WTC11 (cell line): ENCODE measurements at regions not wholly inside any gene's neighbourhood (a gene's known extent, or its start where the extent isn't known, plus 50 kb on each side); places are given as distances from the start of the nearest gene placed in this dataset.

Experiments used
- ATAC-seq: fragments of 200-7000 bp; cut with Tn5 transposase; 2 replicates; pipeline ENCODE4 v1.10.0; 2021; ENCODE audit warnings: mild to moderate bottlenecking, moderate library complexity
- CTCF ChIA-PET: fragments of 300-600 bp; sonication (Branson Sonifier 250); formaldehyde crosslinking; loops from one replicate; lab custom pipeline; 2021; ENCODE audit warnings: antibody characterized with exemption; lab: Charles Lee
- POLR2A ChIA-PET: fragments of 350-600 bp; sonication (Branson Sonifier 250); formaldehyde crosslinking; loops from one replicate; lab custom pipeline; 2021; ENCODE audit warnings: antibody characterized with exemption; lab: Charles Lee
- DNase-seq: peaks from one replicate; pipeline ENCODE4 v3.0.0; 2021; ENCODE audit warnings: low spot score
- H3K27ac Mint-ChIP-seq: 2 replicates; pipeline ENCODE4 v1.8.0; 2021; ENCODE audit warnings: mixed read lengths
- H3K27me3 Mint-ChIP-seq: 2 replicates; pipeline ENCODE4 v1.8.0; 2021; ENCODE audit warnings: low read depth, mild to moderate bottlenecking, moderate library complexity, mixed read lengths
- H3K36me3 Mint-ChIP-seq: 2 replicates; pipeline ENCODE4 v1.8.0; 2021; ENCODE audit warnings: mixed read lengths
- H3K4me1 Mint-ChIP-seq: 2 replicates; pipeline ENCODE4 v1.8.0; 2022; ENCODE audit warnings: mixed read lengths
- H3K4me3 Mint-ChIP-seq: 2 replicates; pipeline ENCODE4 v1.8.0; 2021; ENCODE audit warnings: mild to moderate bottlenecking, moderate library complexity, mixed read lengths
- H3K9me3 Mint-ChIP-seq: 2 replicates; pipeline ENCODE4 v1.8.0; 2021; ENCODE audit warnings: mixed read lengths
- AR ChIP-seq: fragments of 250-450 bp; sonication (Bioruptor Pico); IDR thresholded peaks from 2 replicates; pipeline ENCODE4 v1.9.0; 2021; ENCODE audit warnings: mild to moderate bottlenecking
- CTCF ChIP-seq: fragments of 200-600 bp; IDR thresholded peaks from 2 replicates; pipeline ENCODE4 v1.8.0; 2022; ENCODE audit warnings: antibody characterized with exemption
- ESRRA ChIP-seq: sonication (generic); formaldehyde crosslinking; IDR thresholded peaks from 2 replicates; pipeline ENCODE4 v1.8.1; 2022; ENCODE audit warnings: mild to moderate bottlenecking, missing genetic modification reagents, borderline replicate concordance
- GRHL2 ChIP-seq: fragments of 250-450 bp; sonication (Bioruptor Pico); IDR thresholded peaks from 2 replicates; pipeline ENCODE4 v1.8.0; 2022; ENCODE audit warnings: mild to moderate bottlenecking, moderate library complexity; ENCODE audit not compliant: insufficient replicate concordance, severe bottlenecking
- JUN ChIP-seq: sonication (generic); formaldehyde crosslinking; IDR thresholded peaks from 2 replicates; pipeline ENCODE4 v1.8.0; 2023; ENCODE audit warnings: mild to moderate bottlenecking, missing genetic modification reagents
- PRDM15 ChIP-seq: sonication (generic); formaldehyde crosslinking; IDR thresholded peaks from 2 replicates; pipeline ENCODE4 v1.8.0; 2022; ENCODE audit warnings: missing genetic modification reagents
- SP1 ChIP-seq: sonication (generic); formaldehyde crosslinking; conservative IDR thresholded peaks from 2 replicates; pipeline ENCODE4 v1.8.1; 2022; ENCODE audit warnings: missing genetic modification reagents
- STAT6 ChIP-seq: sonication (generic); formaldehyde crosslinking; conservative IDR thresholded peaks from 2 replicates; pipeline ENCODE4 v1.8.1; 2023; ENCODE audit warnings: mild to moderate bottlenecking, low read depth, missing genetic modification reagents, moderate library complexity
- ZMAT4 ChIP-seq: fragments of 250-450 bp; sonication (Bioruptor Pico); IDR thresholded peaks from 2 replicates; pipeline ENCODE4 v1.9.0; 2021; ENCODE audit warnings: mild to moderate bottlenecking
- ZNF263 ChIP-seq: sonication (generic); formaldehyde crosslinking; IDR thresholded peaks from 2 replicates; pipeline ENCODE4 v1.8.1; 2022; ENCODE audit warnings: low read depth, mild to moderate bottlenecking, moderate library complexity, missing genetic modification reagents
- ZNF532 ChIP-seq: fragments of 250-450 bp; sonication (Bioruptor Pico); IDR thresholded peaks from 2 replicates; pipeline ENCODE4 v1.9.0; 2021; ENCODE audit warnings: mild to moderate bottlenecking, borderline replicate concordance

- TF ChIP-seq AR = no peak
- TF ChIP-seq PRDM15 (CRISPR knock-in tag) = no peak
- TF ChIP-seq ZNF263 (CRISPR knock-in tag) = no peak
- no peak for TF ChIP-seq CTCF
- no peak for TF ChIP-seq ESRRA
- no peak for TF ChIP-seq SP1 (CRISPR knock-in tag)
- TF ChIP-seq JUN = no peak
- TF ChIP-seq GRHL2 (CRISPR knock-in tag) = no peak
- no peak for TF ChIP-seq ZNF532 (CRISPR knock-in tag)
These were observed 335.2 kb downstream of the BMP4 start (continued) for GRCh38 chr14:53621433-53621832.

- CTCF ChIA-PET = no interaction called here
These were observed 335.7 kb downstream of the BMP4 start for GRCh38 chr14:53620890-53621289.

More at GRCh38 chr14:53620890-53621289, 335.7 kb downstream of the BMP4 start:
- no peaks in the 10 kb centered on the region for H3K9me3 Mint-ChIP-seq
- H3K27ac Mint-ChIP-seq = no peak overlapping the region; the same call in 1 of the 2 replicates
- POLR2A ChIA-PET = no interaction called here
- no peaks in the 10 kb centered on the region for H3K27me3 Mint-ChIP-seq
- TF ChIP-seq ZMAT4 (CRISPR knock-in tag) (no peak), STAT6 (CRISPR knock-in tag) (no peak)
- ATAC-seq (no peak), DNase-seq (no peak)
- no peaks in the 10 kb centered on the region for H3K36me3 Mint-ChIP-seq
- no peak overlapping the region for H3K4me3 Mint-ChIP-seq
- H3K4me1 Mint-ChIP-seq = no peaks in the 10 kb centered on the region
